ENCODE measurements at regions not wholly inside any gene's neighbourhood (a gene's known extent, or its start where the extent isn't known, plus 50 kb on each side); places are given as distances from the start of the nearest gene placed in this dataset.
"Not testable (repeated sequence)": the region's sequence is repeated elsewhere in the genome, so short reads cannot be mapped to it uniquely, and the experiment has no call there.

- DNase-seq (ENCODE audit: low spot score), result no peak
These were observed 664.5 kb upstream of the HTR2C start for GRCh38 chrX:113919387-113919786.

- DNase-seq (ENCODE audit: low spot score), result no peak
These were observed 677.7 kb upstream of the HTR2C start for GRCh38 chrX:113906168-113906567.

DNA sequence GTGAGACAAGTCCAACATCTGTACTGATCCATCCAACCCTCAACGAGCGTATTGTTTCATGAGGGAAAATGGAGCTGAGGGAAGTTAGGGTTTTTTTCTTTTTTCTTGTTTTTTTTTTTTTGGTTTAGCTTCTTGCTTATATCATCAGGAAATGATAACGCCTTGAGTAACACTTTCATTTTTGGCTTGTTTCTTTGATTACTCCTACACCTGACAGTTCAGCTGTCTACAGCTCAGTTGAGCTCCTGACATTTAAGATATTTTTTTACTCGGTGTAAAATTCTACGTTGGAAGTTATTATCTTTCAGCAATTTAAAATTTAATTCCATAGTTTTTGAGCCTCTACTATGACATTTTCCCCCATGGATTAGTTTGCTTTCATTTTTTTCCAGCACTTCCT is 691.0 kb upstream of the HTR2C start:
- DNase-seq (ENCODE audit: low spot score), result no peak

GRCh38 chrX:113892401-113892800 is 691.5 kb upstream of the HTR2C start:
- no peak for DNase-seq (ENCODE audit: low spot score)

- DNase-seq (ENCODE audit: low spot score), result no peak
These were observed 710.8 kb upstream of the HTR2C start for GRCh38 chrX:113873056-113873455.

DNA sequence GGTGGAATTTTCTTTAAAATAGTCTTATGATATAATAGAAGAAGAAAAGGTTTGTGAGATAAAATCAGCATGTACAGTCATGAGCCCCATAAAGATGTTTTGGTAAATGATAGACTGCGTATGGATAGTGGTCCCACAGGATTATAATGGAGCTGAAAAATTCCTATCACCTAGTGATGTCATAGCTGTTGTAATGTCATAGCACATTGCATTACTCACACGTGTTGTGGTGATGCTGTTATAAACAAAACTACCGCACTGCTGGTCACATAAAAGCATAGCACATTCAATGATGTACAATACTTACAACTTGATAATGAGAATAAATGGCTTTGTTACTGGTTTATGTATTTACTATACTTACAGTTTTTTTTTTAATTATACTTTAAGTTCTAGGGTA is 715.2 kb upstream of the HTR2C start:
- no peak for DNase-seq (ENCODE audit: low spot score)

DNA sequence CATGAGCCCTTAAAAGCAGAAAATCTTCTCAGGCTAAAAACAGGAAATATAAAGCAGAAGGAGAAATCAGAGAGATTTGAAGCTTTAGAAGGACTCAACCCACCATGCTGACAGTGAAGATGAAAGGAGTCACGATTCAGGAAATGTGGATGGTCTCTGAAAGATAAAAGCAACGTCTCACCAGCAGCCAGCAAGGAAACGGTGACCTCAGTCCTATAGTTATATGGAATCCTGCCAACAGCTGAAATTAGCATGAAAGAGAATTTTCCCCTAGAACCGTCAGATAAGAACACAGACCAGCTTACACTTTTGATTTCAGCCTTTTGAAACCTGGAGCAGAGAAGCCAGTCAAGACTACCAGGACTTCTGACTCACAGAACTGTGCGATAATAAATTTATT is 715.7 kb upstream of the HTR2C start:
- no peak for DNase-seq (ENCODE audit: low spot score)

DNA sequence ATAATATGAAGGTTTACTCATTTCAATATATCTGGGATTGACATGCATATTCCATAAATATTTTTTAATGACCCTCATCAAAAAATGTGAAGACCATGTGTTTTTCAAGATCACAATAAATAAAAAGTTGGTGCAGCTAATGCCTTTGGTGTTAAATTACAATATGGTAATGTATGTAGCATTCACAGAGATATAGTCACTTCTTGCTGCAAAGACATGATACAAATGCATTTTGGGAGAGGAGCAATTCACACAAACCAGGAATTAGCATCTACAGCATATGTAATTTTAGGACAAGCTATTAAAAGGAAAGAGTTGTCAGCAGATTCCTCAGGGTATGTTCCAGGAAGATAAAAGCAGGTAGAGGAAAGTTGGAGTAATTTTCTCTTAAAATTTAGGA is 734.5 kb upstream of the HTR2C start:
- DNase-seq (ENCODE audit: low spot score), result no peak

- DNase-seq (ENCODE audit: low spot score), result no peak
These were observed 750.5 kb upstream of the HTR2C start for GRCh38 chrX:113833096-113834055.

DNA sequence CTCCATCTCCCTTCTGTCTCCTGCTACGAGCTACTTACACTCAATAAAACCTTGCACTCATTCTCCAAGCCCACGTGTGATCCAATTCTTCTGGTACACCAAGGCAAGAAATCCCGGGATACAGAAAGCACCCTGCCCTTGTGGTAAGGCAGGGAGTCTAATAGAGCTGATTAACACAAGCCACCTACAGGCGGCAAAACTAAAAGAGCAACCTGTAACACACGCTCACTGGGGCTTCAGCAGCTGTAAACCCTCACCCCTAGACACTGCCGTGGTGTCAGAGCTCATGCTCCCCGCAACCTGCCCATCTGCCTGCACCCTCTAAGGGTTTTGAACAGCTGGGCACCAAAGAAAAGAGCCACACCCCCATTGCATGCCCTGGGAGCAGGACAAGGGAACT is 755.4 kb upstream of the HTR2C start:
- no peak for DNase-seq (ENCODE audit: low spot score)

DNA sequence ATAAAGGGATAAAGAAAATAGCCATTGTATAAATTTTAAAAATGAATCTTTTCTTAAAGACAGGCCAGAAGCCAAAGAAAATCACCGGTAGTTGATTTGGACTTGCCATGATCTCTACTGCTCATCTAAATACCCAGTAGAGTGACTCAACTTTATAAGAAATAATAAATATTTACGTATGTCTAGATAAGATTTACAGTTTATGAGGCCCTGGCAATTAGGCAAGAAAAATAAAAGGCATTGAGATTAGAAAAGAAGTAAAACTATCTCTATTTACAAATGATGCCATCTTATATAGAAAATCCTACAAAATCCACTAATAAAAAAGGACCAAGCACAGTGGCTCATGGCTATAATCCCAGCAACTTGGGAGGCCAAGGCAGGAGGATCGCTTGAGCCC is 765.5 kb upstream of the HTR2C start:
- DNase-seq (ENCODE audit: low spot score), result no peak

GRCh38 chrX:113804819-113805218 is 779.1 kb upstream of the HTR2C start:
- no peak for DNase-seq (ENCODE audit: low spot score)

DNA sequence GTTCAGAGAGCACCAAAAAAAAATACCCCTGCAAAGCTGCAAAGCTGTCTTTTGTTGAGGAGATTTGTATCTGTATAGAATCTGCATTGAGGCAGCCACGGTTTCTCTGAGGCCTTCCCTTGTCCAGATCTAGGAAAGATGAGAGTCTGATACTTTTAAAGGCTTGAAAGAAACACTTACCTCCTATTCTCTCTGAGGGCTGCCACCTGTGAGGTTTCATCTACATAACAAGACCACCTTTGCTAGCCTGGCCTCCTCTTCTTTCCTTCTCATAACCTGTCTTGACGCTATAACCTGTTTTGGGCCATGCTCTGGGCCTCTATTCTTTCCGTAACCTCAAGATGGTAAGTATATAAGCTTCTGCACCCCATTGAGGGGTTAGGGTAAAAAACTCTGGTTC is 779.6 kb upstream of the HTR2C start:
- DNase-seq (ENCODE audit: low spot score), result no peak

DNA sequence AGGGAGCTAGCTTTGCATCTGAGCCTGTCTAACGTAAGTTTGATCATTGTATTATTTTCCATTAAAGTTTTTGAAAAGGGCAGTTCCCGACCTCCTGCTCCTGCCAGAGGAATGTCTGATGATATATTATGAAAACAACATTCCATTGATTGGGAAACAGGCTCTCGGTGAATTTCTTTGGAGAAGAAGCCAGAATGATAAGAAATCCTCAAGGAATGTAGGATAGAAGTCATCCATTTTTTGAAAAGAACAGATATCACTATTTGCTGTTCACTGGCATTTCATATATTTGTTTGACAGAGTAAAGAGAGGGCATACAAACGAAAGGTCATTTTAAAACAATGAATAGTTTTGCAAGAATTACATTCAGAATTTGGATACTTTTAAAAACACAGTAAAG is 781.0 kb upstream of the HTR2C start:
- DNase-seq (ENCODE audit: low spot score), result no peak

- no peak for DNase-seq (ENCODE audit: low spot score)
These were observed 782.9 kb upstream of the HTR2C start for GRCh38 chrX:113800955-113801354.

DNA sequence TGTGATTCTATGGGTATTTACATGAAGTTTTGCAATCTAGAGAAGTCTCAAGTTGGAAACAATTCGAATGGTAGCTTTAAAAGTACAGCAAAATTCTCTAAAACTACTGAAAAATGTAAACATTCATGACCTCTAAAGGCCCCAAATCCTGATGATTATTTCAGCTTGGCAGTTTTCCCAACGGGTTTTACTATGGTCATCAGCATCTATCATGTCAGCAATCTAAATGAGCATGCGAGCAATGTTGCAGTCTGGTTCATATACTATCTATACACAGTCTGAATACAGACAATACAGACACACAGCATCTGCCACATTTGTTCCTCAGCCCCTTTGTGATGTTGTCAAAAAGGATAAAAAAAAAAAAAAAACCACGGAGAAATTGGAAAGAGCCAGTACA is 790.3 kb upstream of the HTR2C start:
- no peak for DNase-seq (ENCODE audit: low spot score)

GRCh38 chrX:113790987-113791386 is 792.9 kb upstream of the HTR2C start:
- no peak for DNase-seq (ENCODE audit: low spot score)

DNA sequence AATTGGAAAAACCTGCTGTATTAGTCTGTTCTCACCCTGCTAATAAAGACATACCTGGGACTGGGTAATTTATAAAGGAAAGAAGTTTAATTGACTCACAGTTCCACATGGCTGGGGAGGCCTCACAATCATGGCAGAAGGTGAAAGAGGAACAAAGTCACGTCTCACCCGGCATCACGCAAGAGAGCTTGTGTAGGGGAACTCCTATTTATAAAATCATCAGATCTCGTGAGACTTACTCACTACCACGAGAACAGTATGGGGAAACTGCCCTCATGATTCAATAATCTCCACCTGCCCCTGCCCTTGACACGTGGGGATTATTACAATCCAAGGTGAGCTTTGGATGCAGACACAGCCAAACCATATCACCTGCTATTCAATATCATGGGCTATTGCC is 799.1 kb upstream of the HTR2C start:
- not testable (repeated sequence) for DNase-seq (ENCODE audit: low spot score)

- no peak for DNase-seq (ENCODE audit: low spot score)
These were observed 813.1 kb upstream of the HTR2C start for GRCh38 chrX:113770806-113771205.

GRCh38 chrX:113770071-113770470 is 813.8 kb upstream of the HTR2C start:
- no peak for DNase-seq (ENCODE audit: low spot score)

- DNase-seq (ENCODE audit: low spot score), result no peak
These were observed 824.5 kb upstream of the HTR2C start for GRCh38 chrX:113759422-113759821.

DNA sequence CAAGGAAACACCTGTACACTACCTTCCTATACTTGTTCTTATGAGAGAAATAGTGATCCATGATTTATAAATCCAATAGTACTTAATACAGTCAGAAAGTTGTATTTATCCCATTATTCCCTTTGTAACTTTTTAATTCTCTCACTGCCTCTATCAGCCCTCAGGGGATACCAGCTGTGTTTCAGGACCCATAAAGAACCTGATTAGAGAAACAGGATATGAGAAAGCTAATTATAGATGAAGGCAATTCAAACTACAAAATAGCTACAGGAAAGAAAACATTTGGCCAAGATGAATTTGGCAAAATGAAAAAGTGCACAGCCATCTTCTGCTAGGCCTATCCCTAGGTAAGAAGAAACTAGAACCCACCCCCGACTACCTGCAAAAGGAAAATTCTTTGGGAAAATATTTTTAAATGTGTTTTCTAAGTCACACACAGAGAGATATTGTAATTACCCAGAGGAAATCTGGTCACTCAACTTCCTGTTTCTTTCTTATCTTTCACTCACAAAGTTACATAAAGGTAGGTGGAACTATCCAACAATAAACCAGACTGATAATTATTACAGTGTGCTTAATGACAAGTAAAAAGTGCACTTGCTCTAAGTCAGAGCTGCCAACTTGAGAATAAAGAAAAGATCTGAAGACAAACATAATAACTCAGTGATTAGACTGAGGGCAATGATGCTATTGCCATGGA is 836.5 kb upstream of the HTR2C start:
- no peak for DNase-seq (ENCODE audit: low spot score)

GRCh38 chrX:113743069-113743468 is 840.8 kb upstream of the HTR2C start:
- no peak for DNase-seq (ENCODE audit: low spot score)
